HEK293T (cell line): ENCODE measurements at regions not wholly inside any gene's neighbourhood (a gene's known extent, or its start where the extent isn't known, plus 50 kb on each side); places are given as distances from the start of the nearest gene placed in this dataset.

ENCODE experiments used
- ARNT ChIP-seq: fragments of 450-650 bp; IDR thresholded peaks from 2 replicates; pipeline ENCODE4 v1.6.1; 2017; ENCODE audit warnings: mild to moderate bottlenecking
- BHLHE40 ChIP-seq: fragments of 450-650 bp; IDR thresholded peaks from 2 replicates; pipeline ENCODE4 v1.6.1; 2016; ENCODE audit warnings: mild to moderate bottlenecking, moderate library complexity, borderline replicate concordance
- CTBP1 ChIP-seq: fragments of 450-650 bp; IDR thresholded peaks from 2 replicates; pipeline ENCODE4 v1.6.1; 2016; ENCODE audit warnings: borderline replicate concordance
- FOXA1 ChIP-seq: fragments of 450-650 bp; IDR thresholded peaks from 2 replicates; pipeline ENCODE4 v1.6.1; 2016; ENCODE audit warnings: mild to moderate bottlenecking
- FOXK2 ChIP-seq: fragments of 450-650 bp; IDR thresholded peaks from 2 replicates; pipeline ENCODE4 v1.6.1; 2016; ENCODE audit warnings: mild to moderate bottlenecking
- FOXM1 ChIP-seq: fragments of 450-650 bp; IDR thresholded peaks from 2 replicates; pipeline ENCODE4 v1.6.1; 2017; ENCODE audit warnings: mild to moderate bottlenecking, borderline replicate concordance
- HDGF ChIP-seq: fragments of 450-650 bp; IDR thresholded peaks from 2 replicates; pipeline ENCODE4 v1.6.1; 2017; ENCODE audit warnings: antibody characterized with exemption, borderline replicate concordance
- NFRKB ChIP-seq: fragments of 450-650 bp; IDR thresholded peaks from 2 replicates; pipeline ENCODE4 v1.6.1; 2016; ENCODE audit warnings: mild to moderate bottlenecking, moderate library complexity
- PKNOX1 ChIP-seq: fragments of 450-650 bp; IDR thresholded peaks from 2 replicates; pipeline ENCODE4 v1.6.1; 2016
- SP1 ChIP-seq: fragments of 450-650 bp; IDR thresholded peaks from 2 replicates; pipeline ENCODE4 v1.6.1; 2017
- SUZ12 ChIP-seq: fragments of 450-650 bp; IDR thresholded peaks from 2 replicates; pipeline ENCODE4 v1.6.1; 2016; ENCODE audit warnings: mild to moderate bottlenecking
- TARDBP ChIP-seq: fragments of 450-650 bp; IDR thresholded peaks from 2 replicates; pipeline ENCODE4 v1.6.1; 2016
- ZNF384 ChIP-seq: fragments of 450-650 bp; IDR thresholded peaks from 2 replicates; pipeline ENCODE4 v1.6.1; 2016

- TF ChIP-seq SUZ12 = no peak
- TF ChIP-seq FOXM1 = no peak
- no peak for TF ChIP-seq FOXK2
- TF ChIP-seq ZNF384 = no peak
- TF ChIP-seq TARDBP = no peak
- TF ChIP-seq NFRKB = no peak
- TF ChIP-seq HDGF = no peak
- TF ChIP-seq PKNOX1 = no peak
- no peak for TF ChIP-seq SP1
- no peak for TF ChIP-seq FOXA1
- no peak for TF ChIP-seq CTBP1
- TF ChIP-seq BHLHE40 = no peak
- TF ChIP-seq ARNT = no peak
Observed at GRCh38 chr18:11276678-11277077, 127.3 kb upstream of the PIEZO2 start.
